GM10248 (cell line): ENCODE measurements at regions not wholly inside any gene's neighbourhood (a gene's known extent, or its start where the extent isn't known, plus 50 kb on each side); places are given as distances from the start of the nearest gene placed in this dataset.
"Not testable (repeated sequence)": the region's sequence is repeated elsewhere in the genome, so short reads cannot be mapped to it uniquely, and the experiment has no call there.

Experiments
- CTCF ChIA-PET: fragments of 300-600 bp; sonication (Branson Sonifier 250); formaldehyde crosslinking; extraction: SDS; loops from one replicate; lab custom pipeline; 2021; ENCODE audit warnings: antibody characterized with exemption; lab: Yijun Ruan, JAX
- POLR2A ChIA-PET: fragments of 350-650 bp; sonication (Branson Sonifier 250); formaldehyde crosslinking; extraction: SDS; loops from one replicate; lab custom pipeline; 2020; ENCODE audit warnings: antibody characterized with exemption; lab: Yijun Ruan, JAX
- DNase-seq: peaks from one replicate; pipeline ENCODE4 v3.0.0; 2012; ENCODE audit errors: extremely low spot score

DNA sequence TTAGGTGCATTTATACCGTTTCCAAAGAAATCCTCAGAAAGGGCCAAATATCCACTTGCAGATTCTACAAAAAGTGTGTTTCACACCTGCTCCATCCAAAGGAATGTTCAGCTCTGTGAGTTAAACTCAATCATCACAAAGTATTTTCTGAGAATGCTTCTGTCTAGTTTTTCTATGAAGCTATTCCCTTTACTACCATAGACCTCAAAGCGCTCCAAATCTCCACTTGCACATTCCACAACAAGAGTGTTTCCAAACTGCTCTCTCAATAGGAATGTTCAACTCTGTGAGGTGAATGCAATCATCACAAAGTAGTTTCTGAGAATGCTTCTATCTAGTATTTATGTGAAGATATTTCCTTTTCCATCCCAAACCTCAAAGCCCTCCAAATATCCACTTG is 412.7 kb upstream of the WSB1 start:
- DNase-seq, POLR2A ChIA-PET: not testable (repeated sequence)

DNA sequence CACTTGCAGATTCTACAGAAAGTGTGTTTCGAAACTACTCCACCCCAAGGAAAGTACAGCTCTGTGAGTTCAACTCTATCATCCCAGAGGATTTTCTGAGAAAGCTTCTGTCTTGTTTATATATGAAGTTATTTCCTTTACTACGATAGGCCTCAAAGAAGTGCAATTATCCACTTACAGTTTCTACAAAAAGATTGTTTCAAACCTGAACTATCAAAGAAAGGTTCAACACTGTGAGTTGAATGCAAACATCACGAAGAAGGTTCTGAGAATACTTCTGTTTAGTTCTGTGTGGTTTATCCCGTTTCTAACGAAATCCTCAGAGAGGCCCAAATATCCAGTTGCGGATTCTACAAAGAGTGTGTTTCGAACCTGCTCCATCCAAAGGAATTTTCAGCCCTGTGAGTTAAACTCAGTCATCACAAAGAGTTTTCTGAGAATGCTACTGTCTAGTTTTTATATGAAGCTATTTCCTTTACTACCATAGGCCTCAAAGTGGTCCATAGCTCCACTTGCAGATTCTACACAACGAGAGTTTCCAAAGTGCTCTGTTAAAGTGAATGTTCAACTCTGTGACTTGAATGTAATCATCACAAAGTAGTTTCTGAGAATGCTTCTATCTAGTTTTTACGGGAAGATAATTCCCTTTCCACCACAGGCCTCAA is 411.7 kb upstream of the WSB1 start:
- POLR2A ChIA-PET, CTCF ChIA-PET, DNase-seq: not testable (repeated sequence)

More for the DNA sequence above, 412.7 kb upstream of the WSB1 start:
- CTCF ChIA-PET = not testable (repeated sequence)

DNA sequence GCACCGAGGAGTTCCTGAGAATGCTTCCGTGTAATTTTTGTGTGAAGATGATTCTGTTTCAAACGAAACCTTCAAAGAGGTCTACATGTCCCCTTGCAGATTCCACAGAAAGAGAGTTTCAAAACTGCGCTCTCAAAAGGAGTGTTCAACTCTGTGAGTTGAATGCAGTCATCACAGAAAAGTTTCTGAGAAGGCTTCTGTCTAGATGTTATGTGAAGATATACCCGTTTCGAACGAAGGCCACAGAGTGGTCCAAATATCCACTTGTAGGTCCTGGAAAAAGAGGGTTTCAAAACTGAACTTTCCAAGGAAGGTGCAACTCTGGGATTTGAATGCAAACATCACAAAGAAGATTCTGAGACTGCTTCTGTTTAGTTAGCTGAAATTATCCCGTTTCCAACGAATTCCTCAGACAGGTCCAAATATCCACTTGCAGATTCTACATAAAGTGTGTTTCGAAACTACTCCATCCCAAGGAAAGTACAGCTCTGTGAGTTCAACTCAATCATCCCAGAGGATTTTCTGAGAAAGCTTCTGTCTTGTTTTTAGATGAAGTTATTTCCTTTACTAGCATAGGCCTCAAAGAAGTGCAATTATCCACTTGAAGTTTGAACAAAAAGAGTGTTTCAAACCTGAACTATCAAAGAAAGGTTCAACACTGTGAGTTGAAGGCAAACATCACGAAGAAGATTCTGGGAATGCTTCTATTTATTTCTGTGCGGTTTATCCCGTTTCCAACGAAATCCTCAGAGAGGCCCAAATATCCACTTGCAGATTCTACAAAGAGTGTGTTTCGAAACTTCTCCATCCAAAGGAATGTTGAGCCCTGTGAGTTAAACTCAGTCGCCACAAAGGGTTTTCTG is 409.8 kb upstream of the WSB1 start:
- POLR2A ChIA-PET, DNase-seq, CTCF ChIA-PET: not testable (repeated sequence)

GRCh38 chr17:26884741-26885059 is 409.2 kb upstream of the WSB1 start:
- CTCF ChIA-PET, DNase-seq, POLR2A ChIA-PET: not testable (repeated sequence)

- DNase-seq, POLR2A ChIA-PET: not testable (repeated sequence)
- CTCF ChIA-PET = interaction anchor here (0.7 to 1.2 kb wide), 2 partner anchors 266 to 965 kb away, joined by 13 to 32 read pairs; no protein-coding TSS in a partner anchor
Observed at GRCh38 chr17:26885244-26885970, 408.5 kb upstream of the WSB1 start.
